ENCODE measurements at regions not wholly inside any gene's neighbourhood (a gene's known extent, or its start where the extent isn't known, plus 50 kb on each side); places are given as distances from the start of the nearest gene placed in this dataset.
A peak's percentile ranks its signal among the peaks of the same experiment; 100 is the strongest.

GRCh38 chr6:120627612-120628011, 706.7 kb downstream of the TBC1D32 start:
- no peaks in the 10 kb centered on the region for H3K4me1 ChIP-seq (ENCODE audit: insufficient read depth, low read length)
- no peaks in the 10 kb centered on the region for H3K27me3 ChIP-seq (ENCODE audit: control insufficient read depth in 1 of 2, insufficient read depth in 2 of 2, low read length in 2 of 2)
- intact Hi-C loops (cut with micrococcal nuclease; ENCODE audit: unreplicated experiment) = no loop called here
- no peak overlapping the region for H3K9ac ChIP-seq (ENCODE audit: insufficient read depth, low read depth, low read length)
- H4K20me1 ChIP-seq (ENCODE audit: insufficient read depth, low read length) = no peaks in the 10 kb centered on the region
- in situ Hi-C loops (cut with HindIII; ENCODE audit: extremely low pct_ligation_motif_present, low pct_unique_long_range_greater_than_20kb) = no loop called here
- FAIRE-seq (no peak), ATAC-seq (no peak), DNase-seq (ENCODE audit: low spot score) (no peak)
- H3K27ac ChIP-seq (ENCODE audit: extremely low read length, insufficient read depth, low read length) = no peak overlapping the region
- H3K4me2 ChIP-seq (ENCODE audit: low read depth, low read length) = no peak overlapping the region
- H3K9me3 ChIP-seq (ENCODE audit: low read length) = peaks cover 33% of the 10 kb centered on the region
- no TSS peak for BruUV-seq (replicated peaks)
- no peaks in the 10 kb centered on the region for H3K36me3 ChIP-seq (replicated peaks in 1 of 2; ENCODE audit: control insufficient read depth in 1 of 2, insufficient read depth in 2 of 2, low read length in 2 of 2)
- no peaks in the 10 kb centered on the region for H3K79me2 ChIP-seq (ENCODE audit: insufficient read depth, low read length)
- H3K4me3 ChIP-seq (replicated peaks in 1 of 3; ENCODE audit: insufficient read depth in 1 of 3, low read depth in 2 of 3, low read length in 3 of 3) = no peak overlapping the region
- CTCF ChIA-PET (ENCODE audit: low intra/inter-chr PET ratio, low total read pairs) = no interaction called here
- 49% methylated on average over 3 of the region's 3 CpGs for WGBS (ENCODE audit: low lambda C conversion rate)
- no peak for TF ChIP-seq PRMT3 (CRISPR knock-in tag; IDR thresholded peaks at IDR 0.05; ENCODE audit: borderline replicate concordance, low read depth)
- peak; percentile 100 for TF ChIP-seq ZNF160 (CRISPR knock-in tag; IDR thresholded peaks at IDR 0.05)
- POLR2A ChIA-PET = no interaction called here
- no peak overlapping the region for H2AFZ ChIP-seq (ENCODE audit: low read length)

GRCh38 chr6:120622127-120622631, 712.1 kb downstream of the TBC1D32 start:
- no TSS peak for BruUV-seq (replicated peaks)
- Histone ChIP-seq H3K4me1 (ENCODE audit: insufficient read depth, low read length) (no peaks in the 10 kb centered on the region), H3K9ac (ENCODE audit: insufficient read depth, low read depth, low read length) (no peak overlapping the region), H3K4me3 (replicated peaks in 1 of 3; ENCODE audit: insufficient read depth in 1 of 3, low read depth in 2 of 3, low read length in 3 of 3) (no peak overlapping the region), H4K20me1 (ENCODE audit: insufficient read depth, low read length) (no peaks in the 10 kb centered on the region), H3K79me2 (ENCODE audit: insufficient read depth, low read length) (no peaks in the 10 kb centered on the region), H3K4me2 (ENCODE audit: low read depth, low read length) (no peak overlapping the region), H3K27me3 (ENCODE audit: control insufficient read depth in 1 of 2, insufficient read depth in 2 of 2, low read length in 2 of 2) (no peaks in the 10 kb centered on the region), H2AFZ (ENCODE audit: low read length) (no peak overlapping the region), H3K9me3 (ENCODE audit: low read length) (peaks cover 11% of the 10 kb centered on the region), H3K36me3 (replicated peaks in 1 of 2; ENCODE audit: control insufficient read depth in 1 of 2, insufficient read depth in 2 of 2, low read length in 2 of 2) (no peaks in the 10 kb centered on the region), H3K27ac (ENCODE audit: extremely low read length, insufficient read depth, low read length) (no peak overlapping the region)
- in situ Hi-C loops (cut with HindIII; ENCODE audit: extremely low pct_ligation_motif_present, low pct_unique_long_range_greater_than_20kb) = no loop called here
- intact Hi-C loops (cut with micrococcal nuclease; ENCODE audit: unreplicated experiment) = no loop called here
- 4% methylated on average over 1 of the region's 1 CpG for WGBS (ENCODE audit: low lambda C conversion rate)
- FAIRE-seq (no peak), ATAC-seq (no peak), DNase-seq (ENCODE audit: low spot score) (no peak)
- ChIA-PET POLR2A (no interaction called here), CTCF (ENCODE audit: low intra/inter-chr PET ratio, low total read pairs) (no interaction called here)
- no peak for TF ChIP-seq FOXP1 (IDR thresholded peaks at IDR 0.05)
- TF ChIP-seq FOXP1 (CRISPR knock-in tag; IDR thresholded peaks at IDR 0.05) = no peak
- no peak for TF ChIP-seq RBM39 (IDR thresholded peaks at IDR 0.05; ENCODE audit: low read depth, low read length, poor library complexity, severe bottlenecking)
- TF ChIP-seq SIX4 (CRISPR knock-in tag; IDR thresholded peaks at IDR 0.05) = no peak
- no peak for TF ChIP-seq PREB (CRISPR knock-in tag; IDR thresholded peaks at IDR 0.05)
- TF ChIP-seq HBP1 (CRISPR knock-in tag; IDR thresholded peaks at IDR 0.05; ENCODE audit: low read depth) = no peak
- no peak for TF ChIP-seq ZNF317 (CRISPR knock-in tag; IDR thresholded peaks at IDR 0.05)
- no peak for TF ChIP-seq ZNF275 (CRISPR knock-in tag; IDR thresholded peaks at IDR 0.05; ENCODE audit: borderline replicate concordance)
- TF ChIP-seq ZUFSP (CRISPR knock-in tag; IDR thresholded peaks at IDR 0.05; ENCODE audit: borderline replicate concordance) = no peak
- TF ChIP-seq PRMT3 (CRISPR knock-in tag; IDR thresholded peaks at IDR 0.05; ENCODE audit: borderline replicate concordance, low read depth) = no peak
- no peak for TF ChIP-seq BCL3 (CRISPR knock-in tag; IDR thresholded peaks at IDR 0.05)
